Heart right ventricle (tissue), 16 donors: ENCODE measurements at regions not wholly inside any gene's neighbourhood (a gene's known extent, or its start where the extent isn't known, plus 50 kb on each side); places are given as distances from the start of the nearest gene placed in this dataset.
A peak's percentile ranks its signal among the peaks of the same experiment; 100 is the strongest.

Source experiments
- ATAC-seq, 8 donors: fragments of 200-7000 bp; cut with Tn5 transposase; one replicate each; pipeline ENCODE4 v1.9.1; 2020; ENCODE audit warnings: mild to moderate bottlenecking in 8 of 8, moderate library complexity in 8 of 8, moderate number of reproducible peaks in 1 of 8
- DNase-seq, 2 donors: peaks; one replicate each; pipeline ENCODE4 v3.0.0-alpha.2; 2020
- H3K27ac ChIP-seq, 10 donors: fragments of 200-600 bp; sonication (generic) in 2 of 10; one replicate each; pipeline versions ENCODE4 v1.5.0 to v1.8.0; 2020 to 2022; ENCODE audit warnings: mild to moderate bottlenecking in 3 of 10
- H3K27me3 ChIP-seq, 7 donors: fragments of 200-600 bp; one replicate each; pipeline ENCODE4 v1.8.0; 2021 to 2022; ENCODE audit warnings: mild to moderate bottlenecking in 2 of 7
- H3K36me3 ChIP-seq, 9 donors: fragments of 200-600 bp; sonication (generic) in 1 of 9; one replicate each; pipeline versions ENCODE4 v1.5.0 to v1.8.0; 2020 to 2022; ENCODE audit warnings: mild to moderate bottlenecking in 2 of 9
- H3K4me1 ChIP-seq, 9 donors: fragments of 200-600 bp; sonication (generic) in 1 of 9; one replicate each; pipeline versions ENCODE4 v1.5.0 to v1.8.0; 2020 to 2022; ENCODE audit warnings: mild to moderate bottlenecking in 4 of 9
- H3K4me3 ChIP-seq, 10 donors: fragments of 200-600 bp; sonication (generic) in 2 of 10; one replicate each; pipeline versions ENCODE4 v1.5.0 to v1.8.0; 2020 to 2022; ENCODE audit warnings: mild to moderate bottlenecking in 7 of 10, moderate library complexity in 2 of 10
- H3K9me3 ChIP-seq, 11 donors: fragments of 200-600 bp in 10 of 11; sonication (generic) in 2 of 11; one replicate each; pipeline versions ENCODE4 v1.5.0 to v1.8.0; 2013 to 2022; ENCODE audit warnings: mild to moderate bottlenecking in 2 of 11, control low read depth in 1 of 11, moderate library complexity in 1 of 11
- CTCF ChIP-seq, 9 donors: fragments of 200-600 bp; sonication (generic) in 2 of 9; IDR thresholded peaks; one replicate each; pipeline versions ENCODE4 v1.5.0 to v1.8.0; 2021 to 2022; ENCODE audit warnings: antibody characterized with exemption in 9 of 9, mild to moderate bottlenecking in 5 of 9, moderate library complexity in 1 of 9
- WGBS, 2 donors: extraction: QIAGEN DNeasy Blood & Tissue Kit; methylation state at CpG; one replicate each; pipeline ENCODE4 v1.1.7; 2013; ENCODE audit warnings: inconsistent platforms in 1 of 2; 5-methylcytosine and 5-hydroxymethylcytosine counted together
- intact Hi-C, 10 donors: fragments of 100-400 bp; cut with DNase I; formaldehyde crosslinking; loops; one replicate each; pipeline versions ENCODE4 v1.11.1 to v1.14.2; 2022
- donor health status: Arrhythmogenic right ventricular cardiomyopathy.
- donor health status: ischemic (EF 13 %, LVEDD 7.1; RV severe dilation, severe dysfunction).
- donor health status: healthy with polysubstance abuse.
- donor health status: DM: no; HTN: yes; CAD: no.
- donor health status: DM: no; HTN: no; CAD: no.
- donor health status: ischemic (EF 25% LVEDD 6.9; RV normal size, moderate dysfunction).
- donor health status: ischemic (EF 25% LVEDD 5.7; RV mildly dilated, moderate dysfunction).
- donor health status: healthy.
- donor health status: DM: yes; HTN: yes; CAD: no.
- donor health status: Ischemic cardiomyopathy.
- donor health status: ischemic (EF 35%, LVEDD 5.7; RV mildly dilated, moderate dysfunction).
- donor health status: nonischemic (EF 11% LVEDD 7.7; RV severe dilation, severe dysfunction).
- donor health status: DM: yes; HTN: yes; CAD: no.
- donor health status: PGD.
- donor health status: ischemic (EF 29% LVEDD 5.4; RV normal size, mild dysfunction).
- donor health status: nonischemic (EF 23%, LVEDD 6.1; RV moderate dilation, normal function).

DNA sequence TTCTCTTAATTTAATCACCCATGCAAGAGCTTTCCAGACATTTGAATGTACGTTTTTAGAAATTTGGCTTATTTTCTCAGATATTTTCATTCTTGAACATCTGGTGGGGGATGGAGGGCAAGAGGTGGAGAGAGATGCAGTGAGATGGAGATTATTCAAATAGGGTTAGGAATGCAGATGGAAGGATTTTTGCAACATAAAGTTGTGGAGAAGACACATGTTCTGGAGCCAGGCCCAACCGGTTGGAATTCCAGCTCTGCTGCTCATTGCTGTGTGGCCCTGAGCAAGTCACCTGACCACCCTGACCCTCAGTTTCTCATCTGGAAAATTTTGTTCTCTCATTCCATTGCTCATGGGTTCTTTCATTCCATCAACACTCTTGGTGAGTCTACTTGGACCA lies 66.9 kb downstream of the IRX3 start:
- Histone ChIP-seq H3K9me3 (no peaks in the 10 kb centered on the region), H3K4me1 (peaks cover 0 to 24% (median 9%) of the 10 kb centered on the region in 9 donors), H3K4me3 (no peak overlapping the region), H3K27me3 (no peaks in the 10 kb centered on the region), H3K27ac (no peak overlapping the region), H3K36me3 (no peaks in the 10 kb centered on the region)
- intact Hi-C loops = no loop called here
- WGBS, 2 donors = 81 to 91% methylated on average over 2 of the region's 2 CpGs
- DNase-seq = no peak
- no peak for TF ChIP-seq CTCF (IDR thresholded peaks at IDR 0.05)
- ATAC-seq = no peak

DNA sequence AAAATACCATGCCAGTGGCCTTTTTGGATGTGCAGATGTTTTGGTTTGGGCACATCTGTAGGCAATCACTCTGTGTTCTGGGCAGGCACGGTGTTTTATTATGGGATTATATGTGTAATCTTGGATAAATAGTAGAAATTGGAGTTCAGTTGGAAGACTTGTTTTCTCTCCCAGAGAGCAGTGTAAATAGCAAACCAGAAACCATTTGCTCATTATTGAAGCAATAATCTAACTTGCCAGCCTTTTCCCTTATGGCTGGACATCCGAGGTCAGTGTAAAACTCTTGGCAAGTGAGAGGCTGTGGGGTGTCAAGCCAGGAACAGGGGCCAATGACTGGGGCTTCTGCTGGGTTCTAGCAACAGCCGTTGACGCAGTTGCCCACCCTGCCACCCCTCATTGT lies 69.9 kb downstream of the IRX3 start:
- ATAC-seq = peak in 5 of 8 donors; percentile 17 to 53 (median 44)
- peak overlapping the region in 4 of 10 donors; percentile 26 to 49 (median 32) for H3K27ac ChIP-seq

DNA sequence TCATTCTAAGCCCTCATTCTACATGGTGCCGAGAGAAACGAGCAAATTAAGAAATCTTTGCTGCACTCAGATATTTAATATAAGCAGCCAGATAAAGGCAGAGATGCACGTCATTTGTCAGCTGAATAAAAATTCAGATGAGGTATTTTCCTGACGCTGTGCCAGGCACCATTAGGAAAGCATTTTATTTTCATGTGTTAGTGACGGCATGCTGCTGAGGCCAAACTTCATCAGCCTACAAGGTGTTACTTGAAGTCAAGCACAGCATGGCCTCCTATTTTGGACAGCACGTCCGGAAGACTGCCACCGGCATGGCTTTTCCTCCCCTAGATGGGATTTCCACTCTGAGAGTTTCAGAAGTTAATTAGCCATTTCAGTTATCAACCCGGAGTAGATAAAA lies 70.3 kb downstream of the IRX3 start:
- peak overlapping the region in 6 of 10 donors; percentile 23 to 64 (median 40) for H3K27ac ChIP-seq
- no peaks in the 10 kb centered on the region for H3K27me3 ChIP-seq
- intact Hi-C loops = no loop called here
- no peak overlapping the region for H3K4me3 ChIP-seq
- WGBS, 2 donors = 34 to 42% methylated on average over 9 of the region's 9 CpGs
- ATAC-seq = peak; percentile 69 to 91 (median 86)
- DNase-seq = peak; percentile 39 to 77
- no peaks in the 10 kb centered on the region for H3K36me3 ChIP-seq
- no peak for TF ChIP-seq CTCF (IDR thresholded peaks at IDR 0.05)
- H3K9me3 ChIP-seq = no peaks in the 10 kb centered on the region
- peaks cover 0 to 24% (median 9%) of the 10 kb centered on the region in 9 donors for H3K4me1 ChIP-seq

More for the DNA sequence above, 69.9 kb downstream of the IRX3 start:
- Histone ChIP-seq H3K4me1 (peaks cover 0 to 24% (median 9%) of the 10 kb centered on the region in 9 donors), H3K36me3 (no peaks in the 10 kb centered on the region), H3K9me3 (no peaks in the 10 kb centered on the region), H3K27me3 (no peaks in the 10 kb centered on the region), H3K4me3 (no peak overlapping the region)
- DNase-seq = no peak
- 62 to 70% methylated on average over 4 of the region's 4 CpGs for WGBS, 2 donors
- TF ChIP-seq CTCF (IDR thresholded peaks at IDR 0.05) = no peak
- intact Hi-C loops = no loop called here

DNA sequence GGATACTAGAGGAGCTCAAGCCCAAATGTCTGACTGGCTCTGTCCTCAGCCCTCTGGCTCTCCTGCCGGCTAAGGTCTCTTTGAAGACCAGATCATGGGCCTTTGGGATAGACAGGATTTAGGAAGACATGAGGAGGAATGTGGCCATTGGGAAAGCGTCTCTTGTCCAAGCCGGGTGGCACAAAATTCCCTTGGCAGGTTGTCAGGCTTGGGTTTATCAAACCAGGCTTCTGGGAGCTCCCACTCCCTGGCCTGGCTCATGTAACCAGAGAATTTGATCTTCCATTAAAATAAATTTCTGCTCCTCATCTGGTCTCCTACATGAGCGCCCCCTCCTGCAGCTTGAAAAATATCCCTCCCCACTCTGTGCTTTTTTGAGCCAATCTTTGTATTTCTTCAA lies 71.1 kb downstream of the IRX3 start:
- intact Hi-C loops = no loop called here
- TF ChIP-seq CTCF (IDR thresholded peaks at IDR 0.05) = no peak
- Histone ChIP-seq H3K4me1 (peaks cover 0 to 24% (median 9%) of the 10 kb centered on the region in 9 donors), H3K9me3 (no peaks in the 10 kb centered on the region), H3K27me3 (no peaks in the 10 kb centered on the region), H3K27ac (peak overlapping the region in 4 of 10 donors; percentile 28 to 64 (median 46)), H3K4me3 (no peak overlapping the region), H3K36me3 (no peaks in the 10 kb centered on the region)
- ATAC-seq (peak in 2 of 8 donors; percentile 4 to 15), DNase-seq (peak in 1 of 2 donors; percentile 16)
- 61 to 80% methylated on average over 4 of the region's 4 CpGs for WGBS, 2 donors
